Activated naive CD4-positive, alpha-beta T cell treated with anti-CD3 and anti-CD28 coated beads, Interleukin-2, amount 10 ng/mL, durations not matched to agents 7 days and 5 days (primary cell): ENCODE measurements at regions not wholly inside any gene's neighbourhood (a gene's known extent, or its start where the extent isn't known, plus 50 kb on each side); places are given as distances from the start of the nearest gene placed in this dataset.
"Not testable (repeated sequence)": the region's sequence is repeated elsewhere in the genome, so short reads cannot be mapped to it uniquely, and the experiment has no call there.

Experiments
- CTCF ChIA-PET: fragments of 350-600 bp; sonication (Branson Sonifier 250); formaldehyde crosslinking; loops from one replicate; lab custom pipeline; 2021; ENCODE audit warnings: antibody characterized with exemption; lab: Charles Lee
- DNase-seq: peaks from one replicate; pipeline ENCODE4 v3.0.0-alpha.2; 2020
- H3K27ac Mint-ChIP-seq: one replicate; pipeline ENCODE4 v1.8.0; 2021; ENCODE audit warnings: mild to moderate bottlenecking, moderate library complexity, mixed read lengths
- H3K27me3 Mint-ChIP-seq: one replicate; pipeline ENCODE4 v1.8.0; 2021; ENCODE audit warnings: mild to moderate bottlenecking, mixed read lengths
- H3K36me3 Mint-ChIP-seq: one replicate; pipeline ENCODE4 v1.8.0; 2021; ENCODE audit warnings: mixed read lengths
- H3K4me1 Mint-ChIP-seq: one replicate; pipeline ENCODE4 v1.8.0; 2021; ENCODE audit warnings: mixed read lengths
- H3K4me3 Mint-ChIP-seq: one replicate; pipeline ENCODE4 v1.8.0; 2021; ENCODE audit warnings: mild to moderate bottlenecking, moderate library complexity, mixed read lengths
- H3K9me3 Mint-ChIP-seq: one replicate; pipeline ENCODE4 v1.8.0; 2021; ENCODE audit warnings: mixed read lengths

DNA sequence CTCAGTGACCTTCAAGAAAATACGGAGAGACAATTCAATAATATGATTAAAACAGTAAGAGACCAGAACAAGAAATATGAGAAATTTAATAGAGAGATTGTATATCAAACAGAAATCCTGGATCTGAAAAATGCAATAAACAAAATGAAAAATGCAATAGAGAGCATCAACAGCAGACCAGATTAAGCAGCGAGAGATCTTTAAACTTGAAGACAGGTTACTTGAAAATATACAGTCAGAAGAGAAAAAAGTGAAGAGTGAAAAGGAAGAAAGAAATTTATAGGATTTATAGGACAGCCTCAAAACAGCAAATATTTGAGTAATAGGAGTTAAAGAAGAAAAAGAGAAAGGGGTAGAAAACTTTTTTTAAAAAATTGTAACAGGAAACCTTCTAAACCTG, 813.9 kb upstream of the GRM7 start:
- CTCF ChIA-PET: no interaction called here
- Mint-ChIP-seq H3K27ac (no peak overlapping the region), H3K4me1 (no peaks in the 10 kb centered on the region), H3K9me3 (peaks cover 25% of the 10 kb centered on the region), H3K4me3 (no peak overlapping the region), H3K27me3 (no peaks in the 10 kb centered on the region), H3K36me3 (no peaks in the 10 kb centered on the region)
- no peak for DNase-seq

DNA sequence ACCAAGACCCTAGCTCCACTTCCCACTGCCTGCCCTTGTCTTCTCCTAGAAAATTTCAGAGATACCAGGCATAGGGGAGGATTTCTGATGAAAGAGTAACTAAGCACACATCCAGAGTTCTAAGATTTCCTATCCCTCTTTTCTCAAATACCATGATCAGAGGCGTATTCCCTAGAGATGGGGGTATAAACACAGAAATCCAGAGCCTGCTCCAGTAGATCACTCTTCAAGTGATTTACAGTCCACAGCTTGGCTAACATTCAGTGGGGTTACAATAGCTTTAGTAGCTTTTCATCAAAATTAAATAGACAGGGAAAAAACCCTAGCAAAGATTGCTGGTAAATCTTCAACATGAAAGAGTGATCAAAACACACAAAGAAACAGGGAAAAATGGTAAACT, 800.7 kb upstream of the GRM7 start:
- DNase-seq: no peak
- no peak overlapping the region for H3K4me3 Mint-ChIP-seq
- no peaks in the 10 kb centered on the region for H3K9me3 Mint-ChIP-seq
- CTCF ChIA-PET: no interaction called here
- H3K36me3 Mint-ChIP-seq: no peaks in the 10 kb centered on the region
- H3K27ac Mint-ChIP-seq: no peak overlapping the region
- no peaks in the 10 kb centered on the region for H3K4me1 Mint-ChIP-seq
- H3K27me3 Mint-ChIP-seq: no peaks in the 10 kb centered on the region

DNA sequence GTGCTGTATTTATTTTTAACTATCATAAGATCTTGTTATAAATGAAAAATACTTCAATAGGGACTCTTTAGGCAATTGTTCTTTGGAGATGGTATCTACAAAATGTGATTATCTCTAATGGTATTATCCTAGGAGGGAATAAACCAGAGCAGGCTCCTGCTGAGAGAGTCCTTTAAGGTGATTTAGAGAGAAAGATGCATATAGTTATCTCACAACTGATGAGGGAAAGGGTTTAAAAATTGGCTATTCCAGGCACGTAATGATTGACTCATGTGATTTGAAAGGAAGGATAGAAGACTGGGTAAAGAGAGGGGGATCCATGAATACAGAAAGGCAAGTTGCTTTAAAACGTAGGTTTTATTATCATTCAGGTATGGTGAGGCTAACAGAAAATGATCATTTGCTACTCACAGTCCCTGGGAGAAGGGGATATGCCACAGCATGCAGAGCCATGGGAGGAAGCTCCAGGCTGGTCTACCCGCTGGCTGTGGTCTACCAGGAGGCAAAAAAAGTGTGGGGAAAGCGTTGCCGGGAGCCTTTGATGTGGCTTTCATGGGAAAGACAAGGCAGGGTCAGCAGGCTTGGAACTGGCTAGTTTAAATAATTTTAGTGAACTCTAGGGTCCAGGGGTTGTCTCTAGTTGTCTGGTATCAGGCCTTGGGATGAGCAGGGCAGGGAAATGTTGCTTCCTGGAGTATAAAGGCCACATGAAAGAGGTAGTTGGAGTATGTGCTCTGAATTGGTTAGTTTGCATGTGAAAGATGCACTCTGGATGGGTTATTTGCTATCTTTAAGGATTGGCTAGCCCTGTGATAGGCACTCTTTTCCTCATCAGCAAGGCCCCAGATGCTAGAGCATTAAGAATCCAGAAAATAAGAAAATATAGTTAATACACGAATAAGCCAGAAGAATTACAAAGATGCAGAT, 798.4 kb upstream of the GRM7 start:
- Mint-ChIP-seq H3K9me3 (peaks cover 2% of the 10 kb centered on the region), H3K4me1 (no peaks in the 10 kb centered on the region), H3K4me3 (no peak overlapping the region), H3K27ac (no peak overlapping the region), H3K27me3 (no peaks in the 10 kb centered on the region), H3K36me3 (no peaks in the 10 kb centered on the region)
- DNase-seq: no peak
- CTCF ChIA-PET: no interaction called here

DNA sequence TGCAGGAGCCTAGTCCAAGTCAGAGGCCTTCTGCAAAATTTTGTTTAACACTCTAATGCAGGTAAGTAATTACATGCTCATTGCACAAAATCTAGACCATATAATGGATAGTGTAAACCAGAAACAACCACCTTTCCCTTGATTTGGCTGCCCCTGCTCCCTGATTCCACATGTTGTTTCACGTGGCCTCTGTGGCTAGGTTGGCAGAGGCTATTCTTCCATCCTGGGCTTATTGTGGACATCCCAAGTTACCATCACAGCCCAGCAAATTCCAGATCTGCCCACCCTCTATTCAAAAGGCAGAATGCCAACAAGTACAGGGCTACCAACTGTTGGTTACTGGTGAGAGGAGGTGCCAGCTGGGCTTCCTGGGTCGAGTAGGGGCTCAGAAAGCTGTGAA, 794.5 kb upstream of the GRM7 start:
- Mint-ChIP-seq H3K4me1 (no peaks in the 10 kb centered on the region), H3K36me3 (no peaks in the 10 kb centered on the region), H3K27ac (no peak overlapping the region), H3K4me3 (no peak overlapping the region), H3K27me3 (no peaks in the 10 kb centered on the region), H3K9me3 (peaks cover 2% of the 10 kb centered on the region)
- no peak for DNase-seq
- CTCF ChIA-PET: no interaction called here

DNA sequence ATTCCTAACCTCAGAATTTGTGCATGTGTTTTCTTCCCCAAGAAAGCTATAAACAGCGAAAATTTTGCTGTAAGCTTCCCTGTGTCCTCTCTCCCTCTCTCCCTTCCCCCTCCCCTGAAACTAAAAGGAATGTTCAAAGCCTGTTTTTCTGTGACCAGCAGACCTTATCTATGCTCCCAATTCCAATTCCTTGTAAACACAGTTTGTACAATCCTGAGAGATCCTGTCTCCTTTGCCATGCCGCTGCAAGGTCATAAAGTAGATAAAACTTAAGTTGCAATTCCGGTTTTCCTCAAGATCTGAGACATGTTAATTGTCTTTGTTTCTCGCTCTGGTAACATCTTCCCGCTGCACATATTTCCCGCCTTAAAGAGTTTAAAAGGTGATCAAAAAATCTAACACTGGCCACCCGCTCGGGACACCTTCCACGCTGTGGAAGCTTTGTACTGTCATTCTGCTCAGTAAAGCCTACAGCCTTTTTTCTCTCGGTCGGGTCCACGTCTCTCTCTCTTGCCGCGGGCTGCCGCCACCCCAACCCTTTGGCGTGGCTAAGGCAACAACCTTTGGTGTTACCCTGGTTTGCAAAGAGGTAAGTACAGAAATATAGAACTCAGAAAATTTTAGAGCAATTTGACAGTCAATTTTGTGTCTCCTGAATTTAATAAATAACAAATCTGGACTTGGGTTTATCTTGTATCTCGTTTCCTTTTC, 793.9 kb upstream of the GRM7 start:
- H3K27me3 Mint-ChIP-seq, DNase-seq: not testable (repeated sequence)

DNA sequence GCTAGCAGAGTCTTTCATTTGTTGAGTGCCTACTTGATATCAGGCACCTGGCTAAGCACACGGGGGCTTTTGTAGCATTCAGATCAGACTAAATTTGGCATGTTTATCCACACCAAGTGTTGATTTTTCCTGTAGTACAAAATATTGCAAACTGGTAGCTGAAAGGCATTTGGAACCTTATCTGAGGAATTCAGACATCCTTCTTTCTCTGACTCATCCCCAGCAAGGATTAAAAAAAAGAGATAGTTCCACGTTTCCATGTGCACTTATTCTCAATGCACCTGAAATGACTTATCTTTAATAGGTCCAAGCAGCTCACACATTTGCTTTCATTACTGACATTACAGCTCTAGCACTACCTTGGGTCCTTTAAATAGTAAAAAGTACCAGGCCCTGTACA, 786.0 kb upstream of the GRM7 start:
- CTCF ChIA-PET: no interaction called here
- H3K4me1 Mint-ChIP-seq: no peaks in the 10 kb centered on the region
- H3K27me3 Mint-ChIP-seq: no peaks in the 10 kb centered on the region
- DNase-seq: no peak
- H3K9me3 Mint-ChIP-seq: peaks cover 13% of the 10 kb centered on the region
- H3K4me3 Mint-ChIP-seq: no peak overlapping the region
- no peaks in the 10 kb centered on the region for H3K36me3 Mint-ChIP-seq
- no peak overlapping the region for H3K27ac Mint-ChIP-seq

More for the DNA sequence above, 793.9 kb upstream of the GRM7 start:
- H3K27ac Mint-ChIP-seq, H3K4me3 Mint-ChIP-seq, H3K4me1 Mint-ChIP-seq, CTCF ChIA-PET, H3K36me3 Mint-ChIP-seq, H3K9me3 Mint-ChIP-seq: not testable (repeated sequence)

DNA sequence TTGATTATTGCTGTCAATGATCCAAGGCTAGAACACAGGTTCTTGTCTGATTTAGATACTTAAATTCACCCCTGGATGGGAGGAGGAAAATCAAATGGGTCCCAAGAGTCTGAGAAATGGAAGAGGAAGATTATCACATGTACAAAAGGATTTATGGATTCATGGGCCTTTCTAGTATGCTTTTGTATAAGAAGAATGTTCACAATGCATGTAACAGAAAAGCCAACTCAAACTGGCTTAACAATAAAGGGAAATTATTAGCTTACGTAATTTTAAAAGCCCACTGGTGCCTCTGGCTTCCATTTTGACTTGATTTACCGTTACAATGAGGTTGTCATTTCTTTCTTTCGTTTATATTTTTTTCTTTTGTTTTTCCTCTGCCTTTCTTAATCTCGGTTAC, 782.5 kb upstream of the GRM7 start:
- CTCF ChIA-PET: no interaction called here
- H3K27me3 Mint-ChIP-seq: no peaks in the 10 kb centered on the region
- DNase-seq: no peak
- peaks cover 13% of the 10 kb centered on the region for H3K9me3 Mint-ChIP-seq
- H3K4me3 Mint-ChIP-seq: no peak overlapping the region
- no peaks in the 10 kb centered on the region for H3K36me3 Mint-ChIP-seq
- H3K4me1 Mint-ChIP-seq: no peaks in the 10 kb centered on the region
- H3K27ac Mint-ChIP-seq: no peak overlapping the region

DNA sequence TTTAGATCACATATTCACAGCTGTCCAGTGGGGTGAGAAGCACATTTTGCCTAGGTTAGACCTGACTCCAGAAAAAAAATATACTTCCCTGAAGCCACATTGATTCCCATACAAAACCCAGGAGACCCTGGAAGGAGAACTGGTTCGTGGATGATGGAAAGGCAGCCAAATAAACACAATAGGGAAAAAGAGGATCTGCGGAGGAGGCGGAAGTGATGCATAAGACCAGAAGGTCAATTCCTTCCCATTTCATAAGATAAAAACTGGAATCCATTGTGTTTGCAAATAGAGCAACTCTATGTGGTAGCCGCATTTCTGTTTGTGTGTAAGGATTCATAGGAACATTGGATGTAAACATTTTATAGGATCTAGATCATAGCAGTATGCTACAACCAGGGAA, 781.9 kb upstream of the GRM7 start:
- H3K4me1 Mint-ChIP-seq: no peaks in the 10 kb centered on the region
- DNase-seq: no peak
- H3K9me3 Mint-ChIP-seq: peaks cover 13% of the 10 kb centered on the region
- no peak overlapping the region for H3K27ac Mint-ChIP-seq
- H3K36me3 Mint-ChIP-seq: no peaks in the 10 kb centered on the region
- H3K4me3 Mint-ChIP-seq: no peak overlapping the region
- CTCF ChIA-PET: no interaction called here
- no peaks in the 10 kb centered on the region for H3K27me3 Mint-ChIP-seq

DNA sequence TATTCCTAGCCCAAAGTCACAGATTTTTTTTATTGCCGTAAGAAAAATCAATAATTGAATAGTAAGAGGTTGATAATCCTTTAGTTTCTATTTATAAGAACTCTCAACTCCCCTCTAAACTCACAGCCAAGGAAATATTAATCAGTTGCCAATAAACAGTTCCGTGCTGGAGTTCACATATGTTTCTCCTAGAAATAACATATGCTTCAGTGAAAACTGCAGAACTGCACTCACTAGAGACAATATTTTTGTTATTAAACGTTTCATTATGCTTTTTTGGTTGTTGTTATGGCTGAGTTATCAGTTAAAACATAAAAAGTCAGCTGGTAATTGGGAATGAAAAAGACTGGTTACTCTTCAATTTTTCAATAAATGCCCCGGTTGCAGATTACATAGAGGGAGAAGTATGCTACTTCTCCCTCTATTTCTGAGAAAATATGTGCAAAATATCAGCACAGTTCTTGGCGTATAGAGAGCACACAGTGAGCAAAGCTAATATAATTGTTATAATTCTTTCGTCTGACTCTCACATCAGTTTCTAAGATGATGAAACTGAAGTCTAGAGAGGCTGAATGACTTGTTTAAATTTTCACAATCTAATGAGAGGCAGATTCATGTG, 781.2 kb upstream of the GRM7 start:
- Mint-ChIP-seq H3K27ac (no peak overlapping the region), H3K36me3 (no peaks in the 10 kb centered on the region), H3K4me3 (no peak overlapping the region), H3K9me3 (peaks cover 16% of the 10 kb centered on the region), H3K4me1 (no peaks in the 10 kb centered on the region), H3K27me3 (no peaks in the 10 kb centered on the region)
- CTCF ChIA-PET: no interaction called here
- no peak for DNase-seq

DNA sequence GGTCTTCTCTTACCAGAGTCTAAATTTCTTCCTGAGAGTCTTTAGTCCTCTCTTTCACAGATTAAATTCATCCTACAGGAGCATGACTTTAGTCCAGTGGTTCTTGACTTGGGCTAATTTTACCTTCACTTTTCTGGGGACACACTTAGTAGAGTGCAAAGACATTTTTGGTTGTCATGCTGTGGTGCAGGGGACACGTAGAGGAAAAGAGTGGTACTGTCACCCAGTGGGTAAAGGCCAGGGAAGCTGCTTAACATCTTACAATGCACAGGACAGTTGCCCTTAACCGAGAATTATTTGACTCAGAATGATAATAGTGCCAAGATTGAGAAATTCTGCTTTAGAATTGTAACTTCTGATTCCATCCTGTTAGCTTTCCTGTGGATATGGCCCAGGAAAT, 772.5 kb upstream of the GRM7 start:
- peaks cover 12% of the 10 kb centered on the region for H3K9me3 Mint-ChIP-seq
- no peaks in the 10 kb centered on the region for H3K27me3 Mint-ChIP-seq
- no peak overlapping the region for H3K4me3 Mint-ChIP-seq
- no peak for DNase-seq
- H3K36me3 Mint-ChIP-seq: no peaks in the 10 kb centered on the region
- CTCF ChIA-PET: no interaction called here
- no peak overlapping the region for H3K27ac Mint-ChIP-seq
- H3K4me1 Mint-ChIP-seq: no peaks in the 10 kb centered on the region

DNA sequence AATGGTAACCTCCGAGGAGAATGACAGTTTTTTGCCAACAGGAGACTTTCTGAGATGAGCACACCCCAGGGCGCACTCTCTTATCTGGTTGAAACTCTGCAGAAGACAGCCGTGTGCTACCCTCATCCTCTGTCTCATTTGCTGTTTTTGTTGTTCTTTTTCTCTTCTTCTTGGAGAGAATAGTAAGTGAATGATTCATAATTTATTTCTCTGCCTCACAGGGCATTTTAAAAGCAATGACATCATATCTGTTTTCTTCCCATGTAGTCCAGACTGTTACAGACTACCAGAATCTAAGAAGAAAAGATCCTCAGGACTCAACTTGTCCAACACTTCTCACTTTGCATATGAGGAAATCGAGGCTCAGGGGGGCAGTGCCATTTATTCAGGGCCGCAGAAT, 771.1 kb upstream of the GRM7 start:
- CTCF ChIA-PET: no interaction called here
- no peak for DNase-seq
- no peaks in the 10 kb centered on the region for H3K27me3 Mint-ChIP-seq
- no peak overlapping the region for H3K4me3 Mint-ChIP-seq
- peaks cover 9% of the 10 kb centered on the region for H3K9me3 Mint-ChIP-seq
- no peaks in the 10 kb centered on the region for H3K36me3 Mint-ChIP-seq
- H3K27ac Mint-ChIP-seq: no peak overlapping the region
- no peaks in the 10 kb centered on the region for H3K4me1 Mint-ChIP-seq

DNA sequence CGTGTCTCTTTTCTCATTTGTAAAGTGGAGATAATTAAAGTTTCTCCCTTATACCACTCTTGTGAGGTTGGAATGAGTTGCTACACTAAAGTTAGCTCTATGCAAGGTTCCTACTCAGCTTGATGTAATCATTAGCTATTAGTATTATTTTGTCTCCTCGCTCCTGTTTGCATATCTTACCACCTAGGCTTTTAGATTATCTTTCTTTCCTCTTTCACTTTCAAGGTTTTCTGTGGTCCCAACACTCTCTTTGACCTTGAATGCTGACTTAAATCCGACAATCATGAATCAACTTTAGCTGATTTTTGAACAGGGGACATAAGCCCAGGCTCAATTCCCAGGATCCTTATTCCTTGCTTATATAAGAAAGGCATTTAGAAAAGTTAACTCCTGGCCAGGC, 769.7 kb upstream of the GRM7 start:
- no peak overlapping the region for H3K27ac Mint-ChIP-seq
- H3K9me3 Mint-ChIP-seq: peaks cover 7% of the 10 kb centered on the region
- no peaks in the 10 kb centered on the region for H3K4me1 Mint-ChIP-seq
- DNase-seq: no peak
- no peaks in the 10 kb centered on the region for H3K36me3 Mint-ChIP-seq
- no peak overlapping the region for H3K4me3 Mint-ChIP-seq
- no peaks in the 10 kb centered on the region for H3K27me3 Mint-ChIP-seq
- CTCF ChIA-PET: no interaction called here

DNA sequence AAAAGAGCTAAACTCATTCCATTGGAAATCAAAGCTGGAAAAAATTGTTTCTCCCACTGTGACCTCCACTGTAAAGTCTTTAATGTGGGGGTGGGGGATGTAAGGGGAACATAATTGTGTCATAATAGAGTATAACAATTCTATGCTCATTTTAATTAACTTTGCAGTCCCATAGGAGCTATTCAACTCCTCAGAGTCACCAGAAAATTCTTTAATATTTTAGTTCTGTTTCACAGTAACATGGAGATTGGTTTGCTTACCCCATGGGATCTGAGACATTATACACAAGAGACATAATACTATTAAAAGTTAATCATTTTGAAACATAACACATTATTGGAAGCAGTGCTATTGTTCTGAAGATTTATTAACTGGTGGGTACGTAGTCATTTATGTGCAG, 765.9 kb upstream of the GRM7 start:
- CTCF ChIA-PET: no interaction called here
- Mint-ChIP-seq H3K4me1 (no peaks in the 10 kb centered on the region), H3K36me3 (no peaks in the 10 kb centered on the region), H3K27ac (no peak overlapping the region), H3K9me3 (peaks cover 9% of the 10 kb centered on the region), H3K27me3 (no peaks in the 10 kb centered on the region), H3K4me3 (no peak overlapping the region)
- no peak for DNase-seq

DNA sequence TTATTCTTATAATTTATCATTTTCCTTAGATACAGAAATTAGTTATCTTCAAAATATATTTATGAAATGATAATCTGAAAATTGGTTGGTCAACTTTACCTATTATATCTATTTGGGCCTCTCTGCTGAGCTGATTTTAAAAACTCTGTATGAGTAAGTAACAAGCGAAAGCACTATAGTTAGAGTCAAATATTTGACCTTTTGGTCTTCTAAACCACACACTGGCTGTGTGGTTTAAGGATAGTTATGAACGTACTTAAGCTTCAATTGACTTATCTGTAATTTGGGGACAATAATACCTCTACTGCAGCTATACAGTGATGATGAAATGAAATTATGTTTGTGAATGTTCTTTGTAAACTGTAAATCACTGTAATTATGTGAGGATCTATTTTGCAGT, 763.9 kb upstream of the GRM7 start:
- no peak overlapping the region for H3K27ac Mint-ChIP-seq
- peaks cover 9% of the 10 kb centered on the region for H3K9me3 Mint-ChIP-seq
- H3K4me1 Mint-ChIP-seq: no peaks in the 10 kb centered on the region
- no peak for DNase-seq
- CTCF ChIA-PET: no interaction called here
- no peaks in the 10 kb centered on the region for H3K27me3 Mint-ChIP-seq
- H3K36me3 Mint-ChIP-seq: no peaks in the 10 kb centered on the region
- H3K4me3 Mint-ChIP-seq: no peak overlapping the region

DNA sequence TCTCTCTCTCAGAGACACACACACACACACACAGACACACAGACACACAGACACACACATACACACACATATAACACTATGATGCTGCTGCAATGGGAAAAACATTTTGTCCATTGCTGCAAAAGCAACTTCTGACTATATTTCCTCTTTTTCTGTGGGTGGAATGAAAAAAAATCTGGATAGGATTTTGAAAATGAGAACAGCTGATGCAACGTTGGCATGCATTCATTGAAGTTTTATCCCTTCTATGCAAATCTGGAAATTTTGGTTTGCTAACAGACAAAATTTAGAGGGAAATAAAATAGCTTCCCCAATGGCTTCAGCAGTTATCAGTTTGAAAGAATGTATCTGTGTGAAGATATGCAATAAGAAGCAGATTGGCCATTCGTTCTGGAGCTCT, 763.4 kb upstream of the GRM7 start:
- CTCF ChIA-PET: no interaction called here
- H3K36me3 Mint-ChIP-seq: no peaks in the 10 kb centered on the region
- H3K4me3 Mint-ChIP-seq: no peak overlapping the region
- no peak for DNase-seq
- no peaks in the 10 kb centered on the region for H3K4me1 Mint-ChIP-seq
- peaks cover 10% of the 10 kb centered on the region for H3K9me3 Mint-ChIP-seq
- no peak overlapping the region for H3K27ac Mint-ChIP-seq
- no peaks in the 10 kb centered on the region for H3K27me3 Mint-ChIP-seq
